GM18870 (cell line): ENCODE measurements at regions not wholly inside any gene's neighbourhood (a gene's known extent, or its start where the extent isn't known, plus 50 kb on each side); places are given as distances from the start of the nearest gene placed in this dataset.
"Not testable (repeated sequence)": the region's sequence is repeated elsewhere in the genome, so short reads cannot be mapped to it uniquely, and the experiment has no call there.

Source experiments
- ATAC-seq: cut with Tn5 transposase; IDR thresholded peaks from one replicate; pipeline ENCODE4 v1.9.1; 2021; ENCODE audit warnings: moderate library complexity; ENCODE audit not compliant: unreplicated experiment

GRCh38 chr5:120306303-120306702, 157.8 kb upstream of the PRR16 start:
- ATAC-seq, result no peak

- ATAC-seq, result no peak
Measured at GRCh38 chr5:120314191-120314590, 149.9 kb upstream of the PRR16 start.

- no peak for ATAC-seq
Measured at GRCh38 chr5:120320626-120321025, 143.5 kb upstream of the PRR16 start.

DNA sequence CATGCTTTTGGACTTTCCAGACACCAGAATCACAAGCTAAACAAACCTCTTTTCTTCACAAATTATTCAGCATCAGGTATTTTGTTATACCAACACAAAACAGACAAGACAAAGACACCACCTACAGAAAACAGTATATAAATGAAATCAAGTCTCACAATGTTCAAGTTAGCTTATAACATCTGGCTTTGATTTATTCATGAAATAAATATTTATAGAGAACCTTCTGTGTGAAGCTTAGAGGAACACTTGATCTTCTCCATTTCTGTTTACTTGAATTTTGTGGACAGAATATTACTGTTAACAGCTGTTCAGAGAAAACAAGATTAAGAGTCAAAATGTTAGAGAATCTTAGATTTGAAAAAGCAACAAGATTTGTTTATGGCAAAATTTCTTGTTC, 137.4 kb upstream of the PRR16 start:
- no peak for ATAC-seq

DNA sequence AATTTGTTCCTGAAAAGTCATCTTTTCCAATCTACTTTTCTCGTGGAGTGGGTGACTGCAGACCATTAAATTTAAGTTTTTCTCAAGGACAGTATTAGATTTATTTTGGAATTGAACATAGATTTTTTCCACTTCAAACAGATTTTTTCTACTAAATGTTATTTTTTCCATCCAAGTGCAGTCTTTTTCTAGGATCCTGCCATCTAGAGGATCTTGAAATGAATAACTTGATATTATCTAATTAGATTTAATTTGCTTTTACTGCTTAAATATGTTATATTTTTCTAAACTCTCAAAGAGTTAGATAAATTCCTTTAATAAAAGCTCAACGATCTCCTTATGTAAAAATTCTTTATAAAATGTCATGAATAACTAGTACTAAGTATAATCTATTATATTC, 136.9 kb upstream of the PRR16 start:
- ATAC-seq, result no peak

GRCh38 chr5:120329095-120329494, 135.0 kb upstream of the PRR16 start:
- no peak for ATAC-seq

GRCh38 chr5:120330558-120330957, 133.5 kb upstream of the PRR16 start:
- ATAC-seq, result no peak

DNA sequence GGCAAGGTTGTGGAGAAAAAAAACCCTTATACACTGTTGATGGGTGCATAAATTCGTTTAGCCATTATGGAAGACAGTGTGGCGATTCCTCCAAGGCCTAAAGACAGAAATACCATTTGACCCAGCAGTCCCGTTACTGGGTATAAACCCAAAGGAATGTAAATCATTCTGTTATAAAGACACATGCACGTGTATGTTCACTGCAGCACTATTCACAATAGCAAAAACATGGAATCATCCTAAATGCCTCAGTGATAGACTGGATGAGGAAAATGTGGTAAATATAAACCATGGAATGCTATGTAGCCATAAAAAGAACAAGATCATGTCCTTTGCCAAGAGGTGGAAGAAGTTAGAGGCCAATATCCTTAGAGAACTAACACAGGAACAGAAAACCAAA, 119.9 kb upstream of the PRR16 start:
- ATAC-seq, result no peak

DNA sequence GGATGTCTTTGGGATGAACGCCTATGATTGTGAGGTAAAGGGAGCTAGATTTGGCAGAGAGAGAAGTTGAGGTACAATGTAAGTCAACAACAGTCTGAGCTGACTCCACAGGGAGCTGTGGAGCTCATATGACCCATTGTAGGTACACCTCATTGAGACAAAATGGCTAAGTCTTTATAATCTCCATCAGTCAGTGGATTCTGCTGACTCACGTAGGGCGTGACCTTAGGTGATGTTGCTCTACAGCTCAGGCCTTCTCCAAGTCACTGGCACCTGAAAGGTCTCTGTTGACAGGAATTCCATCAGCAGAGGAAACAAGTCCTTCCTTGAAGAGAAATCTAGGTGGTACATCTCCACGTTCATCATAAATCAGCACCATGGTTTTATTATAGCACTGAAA, 118.2 kb upstream of the PRR16 start:
- no peak for ATAC-seq

DNA sequence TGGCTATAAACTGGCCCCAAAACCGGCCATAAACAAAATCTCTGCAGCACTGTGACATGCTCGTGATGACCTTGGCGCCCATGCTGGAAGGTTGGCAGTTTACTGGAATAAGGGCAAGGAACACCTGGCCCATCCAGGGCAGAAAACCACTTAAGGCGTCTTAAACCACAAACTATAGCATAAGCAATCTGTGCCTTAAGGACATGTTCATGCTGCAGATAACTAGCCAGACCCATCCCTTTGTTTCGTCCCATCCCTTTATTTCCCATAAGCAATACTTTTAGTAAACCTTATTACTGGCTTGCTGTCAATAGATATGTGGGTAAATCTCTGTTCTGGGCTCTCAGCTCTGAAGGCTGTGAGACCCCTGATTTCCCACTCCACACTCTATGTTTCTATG, 113.0 kb upstream of the PRR16 start:
- ATAC-seq, result not testable (repeated sequence)

GRCh38 chr5:120354126-120354525, 110.0 kb upstream of the PRR16 start:
- ATAC-seq, result no peak

DNA sequence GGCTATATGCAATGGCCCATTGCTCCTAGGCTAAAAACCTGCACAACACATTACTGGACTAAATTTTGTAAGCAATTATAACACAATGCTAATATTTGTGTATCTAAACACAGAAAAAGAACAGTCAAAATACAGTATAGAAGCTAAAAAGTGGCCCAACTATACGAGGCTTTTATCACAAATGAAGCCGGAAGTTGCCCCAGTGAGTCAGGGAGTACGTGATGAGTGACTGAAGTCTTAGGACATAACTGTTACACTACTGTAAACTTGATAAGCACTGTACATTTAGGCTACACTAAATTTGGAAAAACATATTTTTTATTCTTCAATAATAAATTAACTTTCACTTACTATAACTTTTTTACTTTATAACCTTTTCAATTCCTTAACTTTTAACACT, 105.2 kb upstream of the PRR16 start:
- no peak for ATAC-seq

- no peak for ATAC-seq
Measured at GRCh38 chr5:120361941-120362340, 102.2 kb upstream of the PRR16 start.

- ATAC-seq, result no peak
Measured at GRCh38 chr5:120362426-120362825, 101.7 kb upstream of the PRR16 start.

DNA sequence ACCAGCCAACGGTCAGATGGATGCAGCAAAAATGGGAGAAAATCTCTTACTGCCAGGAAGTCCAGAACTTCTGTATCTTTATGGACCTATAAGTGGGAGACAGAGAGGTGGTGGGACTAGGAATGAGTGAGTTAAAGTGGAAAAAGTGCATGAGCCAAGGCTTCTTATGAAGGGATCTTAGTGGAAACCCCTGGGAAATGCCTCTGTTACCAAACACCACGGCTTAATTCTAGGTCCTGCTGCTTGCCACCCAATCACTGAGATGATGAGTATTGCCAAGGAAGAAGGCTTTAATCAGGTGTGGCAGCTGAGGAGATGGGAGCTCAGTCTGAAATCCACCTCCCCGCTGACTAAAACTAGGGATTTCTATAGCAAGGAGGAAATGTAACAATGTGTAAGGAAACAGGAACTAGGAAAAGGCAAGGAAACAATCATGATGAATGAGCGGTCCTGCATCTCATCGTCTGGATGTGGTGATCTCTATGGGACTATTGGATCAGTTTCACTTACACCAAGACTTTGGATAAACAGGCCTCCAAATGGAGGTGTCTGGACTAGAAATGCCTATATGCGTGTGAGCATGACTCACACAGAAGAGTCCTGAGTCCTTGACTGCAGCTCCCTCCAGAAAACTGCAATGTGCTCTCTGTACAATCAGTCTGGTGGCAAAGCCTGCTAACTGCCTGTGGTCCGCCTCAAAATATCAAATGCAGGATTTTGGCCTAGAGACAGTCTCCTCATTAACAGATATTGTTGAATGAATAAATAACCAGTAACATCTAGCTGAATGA, 98.2 kb upstream of the PRR16 start:
- no peak for ATAC-seq

- ATAC-seq, result no peak
Measured at GRCh38 chr5:120367896-120368634, 96.0 kb upstream of the PRR16 start.

- no peak for ATAC-seq
Measured at GRCh38 chr5:120368923-120369715, 95.0 kb upstream of the PRR16 start.

GRCh38 chr5:120372899-120373298, 91.2 kb upstream of the PRR16 start:
- no peak for ATAC-seq

DNA sequence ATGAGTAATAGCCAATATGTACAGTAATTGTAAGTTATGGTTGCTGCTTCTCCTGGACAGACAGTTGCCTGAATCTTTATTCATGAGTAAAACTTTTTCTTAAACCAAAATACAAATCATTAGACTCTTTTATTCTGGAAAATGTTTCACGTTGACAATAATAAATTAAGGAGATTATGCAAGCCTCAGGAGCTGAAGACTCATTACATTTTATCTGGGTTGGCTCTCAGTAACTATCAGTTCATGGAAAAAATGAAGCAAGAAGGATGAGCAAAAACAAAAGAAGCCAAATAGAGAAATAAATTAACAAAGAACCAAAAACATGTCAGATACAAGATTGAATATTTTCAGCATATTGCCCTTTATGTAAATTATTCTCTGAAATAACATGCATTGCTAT, 88.9 kb upstream of the PRR16 start:
- ATAC-seq, result no peak

- ATAC-seq, result no peak
Measured at GRCh38 chr5:120380644-120381043, 83.5 kb upstream of the PRR16 start.

DNA sequence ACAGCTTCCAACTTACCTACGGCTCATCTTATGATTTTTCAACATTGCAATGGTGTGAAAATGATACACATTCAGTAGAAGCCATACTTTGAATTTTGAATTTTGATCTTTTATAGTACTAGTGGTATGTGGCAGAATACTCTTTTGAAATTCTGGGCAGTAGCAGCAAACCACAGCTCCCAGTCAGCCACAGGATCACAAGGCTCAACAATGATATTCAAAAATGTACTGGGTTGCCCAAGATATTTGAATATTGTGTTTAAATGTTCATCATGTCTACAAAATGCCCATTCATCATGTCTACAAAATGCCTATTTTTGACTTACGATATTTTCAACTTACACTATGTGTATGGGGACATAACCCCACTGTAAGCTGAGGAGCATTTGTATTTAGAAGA, 81.3 kb upstream of the PRR16 start:
- ATAC-seq, result no peak

DNA sequence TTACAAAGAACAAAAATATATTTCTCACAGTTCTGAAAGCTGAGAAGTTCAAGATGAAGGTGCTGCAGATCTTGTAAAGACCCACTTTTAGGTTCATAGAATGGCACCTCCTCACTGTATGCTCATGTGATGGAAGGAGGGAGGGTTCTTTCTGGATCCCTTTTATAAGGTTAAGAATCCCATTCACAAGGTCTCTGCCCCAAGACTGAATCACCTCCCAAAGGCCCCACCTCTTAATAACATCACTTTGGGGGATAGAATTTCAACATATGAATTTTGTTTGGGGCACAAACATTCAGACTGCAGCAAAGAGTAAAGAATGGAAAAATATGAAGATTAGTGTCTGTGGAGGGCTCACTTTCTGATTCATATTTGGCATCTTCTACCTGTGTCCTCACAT, 77.1 kb upstream of the PRR16 start:
- no peak for ATAC-seq
